ENCODE measurements at regions not wholly inside any gene's neighbourhood (a gene's known extent, or its start where the extent isn't known, plus 50 kb on each side); places are given as distances from the start of the nearest gene placed in this dataset.

DNA sequence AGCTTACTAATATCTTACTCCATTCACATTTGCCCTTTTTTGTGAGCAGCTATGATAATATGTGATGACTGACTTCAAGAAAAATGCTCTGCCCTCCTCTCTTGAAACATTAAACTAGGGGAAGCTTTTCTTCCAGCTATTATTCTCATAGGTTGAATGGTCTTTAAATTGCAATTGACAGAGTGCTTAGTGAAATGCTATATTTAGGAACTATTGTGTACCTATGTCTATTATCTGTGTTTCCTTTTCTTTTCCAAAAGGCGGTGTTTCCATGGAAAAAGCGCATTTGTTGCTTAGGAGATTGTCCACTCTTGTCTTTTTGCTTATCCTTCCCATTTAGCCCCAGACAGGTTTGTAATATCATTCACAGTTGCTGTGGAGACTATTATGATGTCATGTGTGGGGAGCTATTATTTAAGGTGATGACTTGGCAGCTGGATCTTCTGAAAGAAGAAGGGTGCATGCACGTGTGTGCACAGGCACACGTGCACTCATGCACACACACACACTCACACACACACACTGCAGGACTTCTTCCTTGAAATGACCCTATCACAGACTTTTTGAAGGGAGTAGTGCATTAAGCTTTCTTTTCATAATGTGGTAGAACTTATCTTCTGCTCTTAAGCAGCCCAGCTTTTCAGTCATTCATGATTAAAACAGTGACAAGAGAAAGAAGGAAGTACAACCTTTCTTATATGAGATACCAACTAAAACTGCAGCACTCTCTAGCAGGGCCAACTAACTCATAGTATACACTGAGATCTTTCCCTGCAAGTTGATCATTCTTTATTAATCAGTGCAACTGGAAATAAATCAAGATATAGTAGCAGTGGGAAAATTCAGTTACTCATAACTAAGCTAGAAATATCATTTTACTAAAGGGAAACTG lies 340.8 kb upstream of the MTNR1B start:
- Histone ChIP-seq H3K27me3 (no peaks in the 10 kb centered on the region), H3K4me3 (no peak overlapping the region), H3K9ac (no peak overlapping the region), H3K4me1 (peaks cover 13% of the 10 kb centered on the region), H3K79me2 (ENCODE audit: low read depth) (no peaks in the 10 kb centered on the region), H3K4me2 (no peak overlapping the region), H3F3A (ENCODE audit: low read depth) (no peaks in the 10 kb centered on the region), H4K20me1 (ENCODE audit: low read depth) (no peaks in the 10 kb centered on the region), H3K36me3 (no peaks in the 10 kb centered on the region), H3K27ac (no peak overlapping the region), H3K9me3 (ENCODE audit: low read depth) (no peaks in the 10 kb centered on the region), H2AFZ (replicated peaks) (no peak overlapping the region)
- Mint-ChIP-seq H3K36me3 (peaks cover 7% of the 10 kb centered on the region), H3K9me3 (no peaks in the 10 kb centered on the region), H3K27me3 (ENCODE audit: insufficient read depth, low read depth) (no peaks in the 10 kb centered on the region), H3K4me1 (peaks cover 49% of the 10 kb centered on the region), H3K4me3 (no peak overlapping the region), H3K27ac (peak overlapping the region; percentile 96)
- TF ChIP-seq, protein P1, sequence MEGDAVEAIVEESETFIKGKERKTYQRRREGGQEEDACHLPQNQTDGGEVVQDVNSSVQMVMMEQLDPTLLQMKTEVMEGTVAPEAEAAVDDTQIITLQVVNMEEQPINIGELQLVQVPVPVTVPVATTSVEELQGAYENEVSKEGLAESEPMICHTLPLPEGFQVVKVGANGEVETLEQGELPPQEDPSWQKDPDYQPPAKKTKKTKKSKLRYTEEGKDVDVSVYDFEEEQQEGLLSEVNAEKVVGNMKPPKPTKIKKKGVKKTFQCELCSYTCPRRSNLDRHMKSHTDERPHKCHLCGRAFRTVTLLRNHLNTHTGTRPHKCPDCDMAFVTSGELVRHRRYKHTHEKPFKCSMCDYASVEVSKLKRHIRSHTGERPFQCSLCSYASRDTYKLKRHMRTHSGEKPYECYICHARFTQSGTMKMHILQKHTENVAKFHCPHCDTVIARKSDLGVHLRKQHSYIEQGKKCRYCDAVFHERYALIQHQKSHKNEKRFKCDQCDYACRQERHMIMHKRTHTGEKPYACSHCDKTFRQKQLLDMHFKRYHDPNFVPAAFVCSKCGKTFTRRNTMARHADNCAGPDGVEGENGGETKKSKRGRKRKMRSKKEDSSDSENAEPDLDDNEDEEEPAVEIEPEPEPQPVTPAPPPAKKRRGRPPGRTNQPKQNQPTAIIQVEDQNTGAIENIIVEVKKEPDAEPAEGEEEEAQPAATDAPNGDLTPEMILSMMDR (IDR thresholded peaks at IDR 0.05) = no peak
- no peak for TF ChIP-seq EZH2phosphoT487 (IDR thresholded peaks at IDR 0.05)
- TF ChIP-seq EZH2 (IDR thresholded peaks at IDR 0.05) = no peak
- no peak for DNase-seq (ENCODE audit: low spot score)

DNA sequence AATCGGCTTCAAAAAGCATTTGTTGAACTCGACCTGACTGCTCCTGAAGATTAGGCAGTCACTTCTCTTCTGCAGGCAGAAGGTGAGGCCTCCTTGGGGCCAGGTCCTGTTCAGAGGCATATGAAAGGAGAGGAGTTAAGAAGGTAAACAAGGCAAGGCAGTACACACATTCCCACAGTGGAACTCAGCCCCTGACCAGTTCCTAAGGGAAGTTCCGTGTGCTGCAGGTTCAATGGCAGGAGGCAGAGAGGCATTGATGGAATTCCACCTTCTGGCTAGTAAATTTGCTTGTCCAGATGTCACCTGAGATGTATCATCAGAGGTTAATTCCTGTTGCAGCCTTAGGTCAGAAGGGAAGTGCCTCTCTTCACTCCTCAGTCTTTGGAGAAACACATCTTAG lies 337.0 kb upstream of the MTNR1B start:
- H3K9me3 Mint-ChIP-seq = no peaks in the 10 kb centered on the region
- no peaks in the 10 kb centered on the region for H4K20me1 ChIP-seq (ENCODE audit: low read depth)

DNA sequence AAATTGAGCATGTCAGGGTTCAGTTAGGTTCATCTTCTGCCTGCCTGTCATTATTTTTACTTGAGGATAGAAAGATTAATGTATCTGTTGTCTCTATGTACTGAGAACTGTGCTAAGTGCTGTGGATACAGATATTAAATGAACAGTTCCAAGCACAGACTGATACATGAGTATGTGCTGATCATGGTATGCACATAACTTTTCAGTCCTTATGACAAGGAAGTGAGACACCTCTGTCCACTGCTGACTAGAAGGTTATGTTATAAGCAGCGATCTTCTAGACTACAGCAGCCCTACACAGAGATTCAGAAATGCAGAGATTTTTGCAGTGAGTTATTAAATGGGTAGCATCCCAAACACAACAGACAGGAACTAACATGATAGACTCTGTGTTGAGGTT lies 335.6 kb upstream of the MTNR1B start:
- H3K9me3 Mint-ChIP-seq = no peaks in the 10 kb centered on the region

More for the DNA sequence above, 337.0 kb upstream of the MTNR1B start:
- peaks cover 6% of the 10 kb centered on the region for H3K4me1 ChIP-seq
- H3K9ac ChIP-seq = no peak overlapping the region
- H3K36me3 ChIP-seq = no peaks in the 10 kb centered on the region
- H3K27me3 ChIP-seq = no peaks in the 10 kb centered on the region
- no peak overlapping the region for H3K4me3 ChIP-seq
- no peaks in the 10 kb centered on the region for H3K9me3 ChIP-seq (ENCODE audit: low read depth)
- peaks cover 47% of the 10 kb centered on the region for H3K4me1 Mint-ChIP-seq
- H3F3A ChIP-seq (ENCODE audit: low read depth) = no peaks in the 10 kb centered on the region
- DNase-seq (ENCODE audit: low spot score) = no peak
- H2AFZ ChIP-seq (replicated peaks) = no peak overlapping the region
- H3K27ac ChIP-seq = no peak overlapping the region
- no peak overlapping the region for H3K4me3 Mint-ChIP-seq
- H3K27me3 Mint-ChIP-seq (ENCODE audit: insufficient read depth, low read depth) = no peaks in the 10 kb centered on the region
- no peak overlapping the region for H3K4me2 ChIP-seq
- H3K27ac Mint-ChIP-seq = peak overlapping the region; percentile 35
- H3K36me3 Mint-ChIP-seq = peaks cover 4% of the 10 kb centered on the region
- H3K79me2 ChIP-seq (ENCODE audit: low read depth) = no peaks in the 10 kb centered on the region
- no peak for TF ChIP-seq EZH2 (IDR thresholded peaks at IDR 0.05)
- TF ChIP-seq EZH2phosphoT487 (IDR thresholded peaks at IDR 0.05) = no peak
- TF ChIP-seq, protein P1 (IDR thresholded peaks at IDR 0.05) = no peak

More for the DNA sequence above, 335.6 kb upstream of the MTNR1B start:
- Histone ChIP-seq H3K27ac (no peak overlapping the region), H3K36me3 (no peaks in the 10 kb centered on the region), H3K79me2 (ENCODE audit: low read depth) (no peaks in the 10 kb centered on the region), H3K9me3 (ENCODE audit: low read depth) (no peaks in the 10 kb centered on the region), H3K9ac (no peak overlapping the region), H3F3A (ENCODE audit: low read depth) (no peaks in the 10 kb centered on the region), H2AFZ (replicated peaks) (no peak overlapping the region), H3K27me3 (no peaks in the 10 kb centered on the region), H4K20me1 (ENCODE audit: low read depth) (no peaks in the 10 kb centered on the region), H3K4me2 (no peak overlapping the region), H3K4me3 (no peak overlapping the region), H3K4me1 (peaks cover 6% of the 10 kb centered on the region)
- Mint-ChIP-seq H3K27me3 (ENCODE audit: insufficient read depth, low read depth) (no peaks in the 10 kb centered on the region), H3K36me3 (peaks cover 4% of the 10 kb centered on the region), H3K4me3 (no peak overlapping the region), H3K4me1 (peaks cover 34% of the 10 kb centered on the region), H3K27ac (no peak overlapping the region)
- DNase-seq (ENCODE audit: low spot score) = no peak
- TF ChIP-seq, protein P1 (IDR thresholded peaks at IDR 0.05) = no peak
- no peak for TF ChIP-seq EZH2 (IDR thresholded peaks at IDR 0.05)
- TF ChIP-seq EZH2phosphoT487 (IDR thresholded peaks at IDR 0.05) = no peak
